ENCODE measurements at regions not wholly inside any gene's neighbourhood (a gene's known extent, or its start where the extent isn't known, plus 50 kb on each side); places are given as distances from the start of the nearest gene placed in this dataset.

- TF ChIP-seq, protein P1, sequence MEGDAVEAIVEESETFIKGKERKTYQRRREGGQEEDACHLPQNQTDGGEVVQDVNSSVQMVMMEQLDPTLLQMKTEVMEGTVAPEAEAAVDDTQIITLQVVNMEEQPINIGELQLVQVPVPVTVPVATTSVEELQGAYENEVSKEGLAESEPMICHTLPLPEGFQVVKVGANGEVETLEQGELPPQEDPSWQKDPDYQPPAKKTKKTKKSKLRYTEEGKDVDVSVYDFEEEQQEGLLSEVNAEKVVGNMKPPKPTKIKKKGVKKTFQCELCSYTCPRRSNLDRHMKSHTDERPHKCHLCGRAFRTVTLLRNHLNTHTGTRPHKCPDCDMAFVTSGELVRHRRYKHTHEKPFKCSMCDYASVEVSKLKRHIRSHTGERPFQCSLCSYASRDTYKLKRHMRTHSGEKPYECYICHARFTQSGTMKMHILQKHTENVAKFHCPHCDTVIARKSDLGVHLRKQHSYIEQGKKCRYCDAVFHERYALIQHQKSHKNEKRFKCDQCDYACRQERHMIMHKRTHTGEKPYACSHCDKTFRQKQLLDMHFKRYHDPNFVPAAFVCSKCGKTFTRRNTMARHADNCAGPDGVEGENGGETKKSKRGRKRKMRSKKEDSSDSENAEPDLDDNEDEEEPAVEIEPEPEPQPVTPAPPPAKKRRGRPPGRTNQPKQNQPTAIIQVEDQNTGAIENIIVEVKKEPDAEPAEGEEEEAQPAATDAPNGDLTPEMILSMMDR (IDR thresholded peaks at IDR 0.05; ENCODE audit: low read depth, low read length): no peak
- Histone ChIP-seq H3K27me3 (no peaks in the 10 kb centered on the region), H3K4me3 (ENCODE audit: low read depth, low read length) (no peak overlapping the region), H3K36me3 (no peaks in the 10 kb centered on the region), H3K9me3 (no peaks in the 10 kb centered on the region), H3K4me1 (no peaks in the 10 kb centered on the region)
- no peak for DNase-seq
Observed at GRCh38 chr11:29584342-29584741, 432.5 kb downstream of the KCNA4 start.

DNA sequence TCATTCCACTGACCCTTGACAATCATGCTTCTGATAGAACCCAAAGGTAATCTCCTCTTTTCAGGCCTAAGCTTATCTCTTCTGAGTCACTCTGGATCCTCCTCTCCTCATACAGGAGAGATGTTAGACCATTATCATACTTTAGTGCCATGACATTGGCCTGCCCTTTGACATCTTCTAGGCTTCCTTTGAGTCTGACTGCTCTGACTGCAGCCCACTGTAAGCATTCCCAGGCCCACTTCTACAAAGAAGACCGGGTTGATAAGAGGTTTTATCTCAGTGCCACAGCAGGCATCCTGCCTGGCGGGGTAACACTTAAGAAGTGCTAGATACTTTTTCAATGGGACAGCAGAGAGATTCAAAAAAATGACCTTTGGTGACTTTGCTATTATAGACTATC is 438.0 kb downstream of the KCNA4 start:
- TF ChIP-seq, protein P1 (IDR thresholded peaks at IDR 0.05; ENCODE audit: low read depth, low read length): no peak
- H3K36me3 ChIP-seq: no peaks in the 10 kb centered on the region
- no peaks in the 10 kb centered on the region for H3K9me3 ChIP-seq
- H3K27me3 ChIP-seq: no peaks in the 10 kb centered on the region
- no peak for DNase-seq
- H3K4me1 ChIP-seq: no peaks in the 10 kb centered on the region
- H3K4me3 ChIP-seq (ENCODE audit: low read depth, low read length): no peak overlapping the region

DNA sequence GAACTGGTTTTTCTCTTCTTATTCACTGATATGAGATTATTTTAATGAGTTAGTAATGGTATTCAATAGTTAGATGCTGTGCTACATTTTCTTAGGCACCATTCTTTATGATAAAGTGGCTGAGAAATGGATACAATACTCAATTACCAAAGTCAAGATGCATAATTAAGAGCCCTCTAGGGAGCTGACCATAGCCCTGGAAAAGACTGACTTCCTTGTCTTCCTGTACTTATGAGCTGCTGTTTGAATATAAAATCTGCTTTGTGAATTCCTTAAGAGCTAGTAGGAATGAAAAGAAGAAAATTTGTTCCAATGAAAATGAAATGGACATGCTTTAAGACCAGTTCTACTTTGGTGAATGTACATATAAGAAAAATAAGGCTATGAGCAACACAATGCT is 452.3 kb downstream of the KCNA4 start:
- Histone ChIP-seq H3K4me1 (no peaks in the 10 kb centered on the region), H3K27me3 (no peaks in the 10 kb centered on the region), H3K4me3 (ENCODE audit: low read depth, low read length) (no peak overlapping the region), H3K36me3 (no peaks in the 10 kb centered on the region), H3K9me3 (no peaks in the 10 kb centered on the region)
- DNase-seq: no peak
- TF ChIP-seq, protein P1 (IDR thresholded peaks at IDR 0.05; ENCODE audit: low read depth, low read length): no peak

- no peaks in the 10 kb centered on the region for H3K36me3 ChIP-seq
- TF ChIP-seq, protein P1 (IDR thresholded peaks at IDR 0.05; ENCODE audit: low read depth, low read length): no peak
- no peak for DNase-seq
- H3K4me1 ChIP-seq: no peaks in the 10 kb centered on the region
- no peaks in the 10 kb centered on the region for H3K27me3 ChIP-seq
- H3K9me3 ChIP-seq: no peaks in the 10 kb centered on the region
- no peak overlapping the region for H3K4me3 ChIP-seq (ENCODE audit: low read depth, low read length)
Observed at GRCh38 chr11:29562183-29562582, 454.6 kb downstream of the KCNA4 start.

- no peaks in the 10 kb centered on the region for H3K36me3 ChIP-seq
- no peaks in the 10 kb centered on the region for H3K9me3 ChIP-seq
- H3K4me3 ChIP-seq (ENCODE audit: low read depth, low read length): no peak overlapping the region
- no peaks in the 10 kb centered on the region for H3K4me1 ChIP-seq
- H3K27me3 ChIP-seq: no peaks in the 10 kb centered on the region
- TF ChIP-seq, protein P1 (IDR thresholded peaks at IDR 0.05; ENCODE audit: low read depth, low read length): no peak
- DNase-seq: no peak
Observed at GRCh38 chr11:29553990-29554389, 462.8 kb downstream of the KCNA4 start.

- DNase-seq: no peak
- TF ChIP-seq, protein P1 (IDR thresholded peaks at IDR 0.05; ENCODE audit: low read depth, low read length): no peak
- H3K36me3 ChIP-seq: no peaks in the 10 kb centered on the region
Observed at GRCh38 chr11:29538339-29539036, 478.3 kb downstream of the KCNA4 start.

More at GRCh38 chr11:29538339-29539036, 478.3 kb downstream of the KCNA4 start:
- Histone ChIP-seq H3K4me1 (no peaks in the 10 kb centered on the region), H3K4me3 (ENCODE audit: low read depth, low read length) (no peak overlapping the region), H3K27me3 (no peaks in the 10 kb centered on the region), H3K9me3 (no peaks in the 10 kb centered on the region)

Data from BE2C (cell line).